HepG2 (cell line): ENCODE measurements at regions not wholly inside any gene's neighbourhood (a gene's known extent, or its start where the extent isn't known, plus 50 kb on each side); places are given as distances from the start of the nearest gene placed in this dataset.

Experiments
- BRCA1 ChIP-seq: sonication (generic); formaldehyde crosslinking; IDR thresholded peaks from 2 replicates; pipeline ENCODE4 v1.4.0; 2020; ENCODE audit warnings: missing genetic modification reagents
- CHD2 ChIP-seq: IDR thresholded peaks from 2 replicates; pipeline ENCODE4 v1.6.1; 2011; ENCODE audit warnings: low read depth, low read length, improper control_type of control experiment
- CREB1 ChIP-seq, 2 experiments: fragments of 450-650 bp in 1 of 2; IDR thresholded peaks; 2 replicates each; pipeline ENCODE4 v1.6.1; 2016 to 2017; ENCODE audit warnings: control low read depth in 1 of 2, mild to moderate bottlenecking in 1 of 2, missing compliant biosample characterization in 1 of 2, missing genetic modification characterization in 1 of 2
- CTCF ChIP-seq: sonication (generic); formaldehyde crosslinking; IDR thresholded peaks from 2 replicates; pipeline ENCODE4 v1.5.0; 2020; ENCODE audit warnings: mild to moderate bottlenecking, missing genetic modification reagents, moderate library complexity
- EP300 ChIP-seq, 3 experiments: sonication (generic) in 1 of 3; formaldehyde crosslinking in 1 of 3; IDR thresholded peaks; 2 replicates each; pipeline versions ENCODE4 v1.5.1 to v1.6.1; 2011 to 2020; ENCODE audit warnings: low read depth in 2 of 3, low read length in 2 of 3, borderline replicate concordance in 1 of 3, improper control_type of control experiment in 1 of 3, mild to moderate bottlenecking in 1 of 3, missing genetic modification reagents in 1 of 3, moderate library complexity in 1 of 3
- GABPA ChIP-seq, 2 experiments: IDR thresholded peaks; 2 replicates each; pipeline ENCODE4 v1.6.1; 2011 to 2016; ENCODE audit warnings: low read depth in 2 of 2, low read length in 1 of 2, missing biosample characterization in 1 of 2, missing genetic modification characterization in 1 of 2
- KDM1A ChIP-seq: IDR thresholded peaks from 2 replicates; pipeline ENCODE4 v1.6.1; 2016; ENCODE audit warnings: missing compliant biosample characterization
- KDM4B ChIP-seq: sonication (generic); formaldehyde crosslinking; IDR thresholded peaks from 2 replicates; pipeline ENCODE4 v1.4.0; 2020; ENCODE audit warnings: missing genetic modification reagents
- MXI1 ChIP-seq: IDR thresholded peaks from 3 replicates; pipeline ENCODE4 v1.6.1; 2012; ENCODE audit warnings: low read depth, low read length, inconsistent platforms, borderline replicate concordance
- NFIB ChIP-seq: sonication (generic); formaldehyde crosslinking; IDR thresholded peaks from 2 replicates; pipeline ENCODE4 v1.9.0; 2021; ENCODE audit warnings: missing genetic modification reagents, mild to moderate bottlenecking, borderline replicate concordance
- SNAI1 ChIP-seq: sonication (generic); formaldehyde crosslinking; IDR thresholded peaks from 2 replicates; pipeline ENCODE4 v1.5.0; 2020; ENCODE audit warnings: mild to moderate bottlenecking, missing genetic modification reagents, borderline replicate concordance
- TP53 ChIP-seq: sonication (generic); formaldehyde crosslinking; conservative IDR thresholded peaks from 2 replicates; pipeline ENCODE4 v1.4.0; 2020; ENCODE audit warnings: missing genetic modification reagents
- ZSCAN5A ChIP-seq: sonication (generic); formaldehyde crosslinking; IDR thresholded peaks from 2 replicates; pipeline ENCODE4 v1.8.0; 2022; ENCODE audit warnings: mild to moderate bottlenecking, missing genetic modification reagents, borderline replicate concordance

GRCh38 chr21:31786164-31786920 is 54.4 kb upstream of the SCAF4 start:
- no peak for TF ChIP-seq ZSCAN5A
- TF ChIP-seq BRCA1 (CRISPR knock-in tag): no peak
- TF ChIP-seq CREB1 (IDR thresholded peaks at IDR 0.05): no peak
- no peak for TF ChIP-seq CREB1 (CRISPR knock-in tag; IDR thresholded peaks at IDR 0.05)
- no peak for TF ChIP-seq NFIB (CRISPR knock-in tag)
- TF ChIP-seq EP300 (IDR thresholded peaks at IDR 0.05; ENCODE audit: low read depth in 2 of 2, low read length in 2 of 2): no peak
- TF ChIP-seq EP300 (CRISPR knock-in tag; IDR thresholded peaks at IDR 0.05; ENCODE audit: borderline replicate concordance): no peak
- no peak for TF ChIP-seq CHD2
- no peak for TF ChIP-seq CTCF
- TF ChIP-seq TP53 (CRISPR knock-in tag): no peak
- no peak for TF ChIP-seq MXI1
- no peak for TF ChIP-seq KDM1A (CRISPR knock-in tag)
- no peak for TF ChIP-seq KDM4B (CRISPR knock-in tag)
- TF ChIP-seq SNAI1 (CRISPR knock-in tag): no peak
- TF ChIP-seq GABPA (IDR thresholded peaks at IDR 0.05; ENCODE audit: low read depth, low read length): no peak
- no peak for TF ChIP-seq GABPA (CRISPR knock-in tag; IDR thresholded peaks at IDR 0.05; ENCODE audit: low read depth)
